Subcutaneous abdominal adipose tissue (tissue), 5 donors: ENCODE measurements at regions not wholly inside any gene's neighbourhood (a gene's known extent, or its start where the extent isn't known, plus 50 kb on each side); places are given as distances from the start of the nearest gene placed in this dataset.
"Not testable (repeated sequence)": the region's sequence is repeated elsewhere in the genome, so short reads cannot be mapped to it uniquely, and the experiment has no call there.

Source experiments
- H3K27ac ChIP-seq: one replicate; pipeline ENCODE4 v1.7.0; 2013; ENCODE audit warnings: low read depth, mild to moderate bottlenecking, inconsistent platforms, low read length, moderate library complexity
- H3K27me3 ChIP-seq, 5 donors: one replicate each; pipeline ENCODE4 v1.7.0; 2013; ENCODE audit warnings: low read length in 5 of 5, inconsistent platforms in 1 of 5; ENCODE audit not compliant: control insufficient read depth in 5 of 5, insufficient read depth in 4 of 5
- H3K36me3 ChIP-seq, 5 donors: one replicate each; pipeline ENCODE4 v1.7.0; 2013; ENCODE audit warnings: low read length in 5 of 5; ENCODE audit not compliant: control insufficient read depth in 5 of 5, insufficient read depth in 5 of 5
- H3K4me1 ChIP-seq, 5 donors: one replicate each; pipeline ENCODE4 v1.7.0; 2013; ENCODE audit warnings: low read length in 5 of 5, mild to moderate bottlenecking in 3 of 5, moderate library complexity in 1 of 5; ENCODE audit not compliant: control insufficient read depth in 5 of 5, insufficient read depth in 5 of 5
- H3K4me3 ChIP-seq, 5 donors: one replicate each; pipeline ENCODE4 v1.7.0; 2013; ENCODE audit warnings: low read length in 5 of 5, low read depth in 1 of 5
- H3K9ac ChIP-seq, 5 donors: one replicate each; pipeline ENCODE4 v1.7.0; 2013; ENCODE audit warnings: low read length in 5 of 5, mild to moderate bottlenecking in 4 of 5, moderate library complexity in 3 of 5
- H3K9me3 ChIP-seq, 5 donors: one replicate each; pipeline ENCODE4 v1.7.0; 2013; ENCODE audit warnings: low read length in 5 of 5; ENCODE audit not compliant: control insufficient read depth in 5 of 5
- donor health status: healthy.
- donor health status: healthy.
- donor health status: healthy.
- donor health status: healthy.
- donor health status: healthy.

GRCh38 chr18:73101491-73101890 lies 233.7 kb upstream of the NETO1 start:
- H3K4me3 ChIP-seq, H3K9me3 ChIP-seq, H3K27ac ChIP-seq, H3K27me3 ChIP-seq, H3K4me1 ChIP-seq, H3K9ac ChIP-seq, H3K36me3 ChIP-seq: not testable (repeated sequence)

GRCh38 chr18:73099759-73100158 lies 232.0 kb upstream of the NETO1 start:
- no peak overlapping the region for H3K4me3 ChIP-seq
- no peaks in the 10 kb centered on the region for H3K36me3 ChIP-seq
- H3K4me1 ChIP-seq, result no peaks in the 10 kb centered on the region
- no peak overlapping the region for H3K9ac ChIP-seq
- H3K9me3 ChIP-seq, result no peaks in the 10 kb centered on the region
- no peaks in the 10 kb centered on the region for H3K27me3 ChIP-seq
- no peak overlapping the region for H3K27ac ChIP-seq

GRCh38 chr18:73093687-73094250 lies 226.0 kb upstream of the NETO1 start:
- Histone ChIP-seq H3K27ac (no peak overlapping the region), H3K4me3 (no peak overlapping the region), H3K4me1 (no peaks in the 10 kb centered on the region), H3K27me3 (no peaks in the 10 kb centered on the region), H3K9me3 (peaks cover 0 to 7% (median 0%) of the 10 kb centered on the region in 5 donors), H3K36me3 (no peaks in the 10 kb centered on the region), H3K9ac (no peak overlapping the region)

- peaks cover 0 to 7% (median 0%) of the 10 kb centered on the region in 5 donors for H3K9me3 ChIP-seq
- no peak overlapping the region for H3K4me3 ChIP-seq
- H3K27ac ChIP-seq, result no peak overlapping the region
- no peaks in the 10 kb centered on the region for H3K4me1 ChIP-seq
- H3K27me3 ChIP-seq, result no peaks in the 10 kb centered on the region
- H3K36me3 ChIP-seq, result no peaks in the 10 kb centered on the region
- H3K9ac ChIP-seq, result no peak overlapping the region
Observed at GRCh38 chr18:73088445-73088844, 220.7 kb upstream of the NETO1 start.

- Histone ChIP-seq H3K27me3 (no peaks in the 10 kb centered on the region), H3K36me3 (no peaks in the 10 kb centered on the region), H3K9me3 (peaks cover 0 to 7% (median 0%) of the 10 kb centered on the region in 5 donors), H3K27ac (no peak overlapping the region), H3K4me3 (no peak overlapping the region), H3K4me1 (no peaks in the 10 kb centered on the region), H3K9ac (no peak overlapping the region)
Observed at GRCh38 chr18:73087282-73087977, 219.6 kb upstream of the NETO1 start.

- no peak overlapping the region for H3K9ac ChIP-seq
- no peak overlapping the region for H3K4me3 ChIP-seq
- H3K4me1 ChIP-seq, result no peaks in the 10 kb centered on the region
- no peak overlapping the region for H3K27ac ChIP-seq
- no peaks in the 10 kb centered on the region for H3K36me3 ChIP-seq
- no peaks in the 10 kb centered on the region for H3K9me3 ChIP-seq
- no peaks in the 10 kb centered on the region for H3K27me3 ChIP-seq
Observed at GRCh38 chr18:73079920-73080319, 212.1 kb upstream of the NETO1 start.

GRCh38 chr18:73060666-73061288 lies 193.0 kb upstream of the NETO1 start:
- Histone ChIP-seq H3K36me3 (no peaks in the 10 kb centered on the region), H3K4me1 (no peaks in the 10 kb centered on the region), H3K27me3 (no peaks in the 10 kb centered on the region), H3K9me3 (no peaks in the 10 kb centered on the region), H3K4me3 (no peak overlapping the region), H3K27ac (no peak overlapping the region), H3K9ac (no peak overlapping the region)

GRCh38 chr18:73059280-73059679 lies 191.5 kb upstream of the NETO1 start:
- H3K27ac ChIP-seq, result no peak overlapping the region
- H3K27me3 ChIP-seq, result no peaks in the 10 kb centered on the region
- no peak overlapping the region for H3K4me3 ChIP-seq
- no peak overlapping the region for H3K9ac ChIP-seq
- H3K4me1 ChIP-seq, result no peaks in the 10 kb centered on the region
- H3K36me3 ChIP-seq, result no peaks in the 10 kb centered on the region
- H3K9me3 ChIP-seq, result no peaks in the 10 kb centered on the region

- Histone ChIP-seq H3K36me3 (no peaks in the 10 kb centered on the region), H3K4me1 (peaks cover 0 to 6% (median 0%) of the 10 kb centered on the region in 5 donors), H3K9me3 (peaks cover 0 to 14% (median 11%) of the 10 kb centered on the region in 5 donors), H3K9ac (no peak overlapping the region), H3K27me3 (no peaks in the 10 kb centered on the region), H3K27ac (no peak overlapping the region), H3K4me3 (no peak overlapping the region)
Observed at GRCh38 chr18:73047688-73048087, 179.9 kb upstream of the NETO1 start.

- no peaks in the 10 kb centered on the region for H3K36me3 ChIP-seq
- peaks cover 0 to 7% (median 4%) of the 10 kb centered on the region in 5 donors for H3K9me3 ChIP-seq
- H3K4me1 ChIP-seq, result peaks cover 0 to 6% (median 0%) of the 10 kb centered on the region in 5 donors
- H3K27me3 ChIP-seq, result no peaks in the 10 kb centered on the region
- no peak overlapping the region for H3K4me3 ChIP-seq
- no peak overlapping the region for H3K9ac ChIP-seq
- no peak overlapping the region for H3K27ac ChIP-seq
Observed at GRCh38 chr18:73045037-73045436, 177.2 kb upstream of the NETO1 start.
